ENCODE measurements at regions not wholly inside any gene's neighbourhood (a gene's known extent, or its start where the extent isn't known, plus 50 kb on each side); places are given as distances from the start of the nearest gene placed in this dataset.

- no peaks in the 10 kb centered on the region for H3K4me1 ChIP-seq (ENCODE audit: insufficient read depth)
- H3K27me3 ChIP-seq: no peaks in the 10 kb centered on the region
- intact Hi-C loops (cut with DNase I): no loop called here
- DNase-seq: no peak
- H3K27ac ChIP-seq: no peak overlapping the region
- H3K4me3 ChIP-seq: no peak overlapping the region
- no peaks in the 10 kb centered on the region for H3K36me3 ChIP-seq
- 90 to 91% (median 90%) methylated on average over 3 of the region's 3 CpGs for WGBS, 3 donors
- no peak for TF ChIP-seq CTCF (IDR thresholded peaks at IDR 0.05)
- TF ChIP-seq EP300 (IDR thresholded peaks at IDR 0.05): no peak
- H3K9me3 ChIP-seq: no peaks in the 10 kb centered on the region
Measured at GRCh38 chr10:128881086-128881485, 586.0 kb upstream of the MGMT start.

GRCh38 chr10:128883231-128884032 lies 583.6 kb upstream of the MGMT start:
- Histone ChIP-seq H3K27ac (no peak overlapping the region), H3K4me1 (ENCODE audit: insufficient read depth) (no peaks in the 10 kb centered on the region), H3K9me3 (no peaks in the 10 kb centered on the region), H3K4me3 (no peak overlapping the region), H3K27me3 (no peaks in the 10 kb centered on the region), H3K36me3 (no peaks in the 10 kb centered on the region)
- TF ChIP-seq CTCF (IDR thresholded peaks at IDR 0.05): no peak
- no peak for TF ChIP-seq POLR2A (IDR thresholded peaks at IDR 0.05)
- TF ChIP-seq EP300 (IDR thresholded peaks at IDR 0.05): no peak
- intact Hi-C loops (cut with DNase I): no loop called here
- WGBS, 3 donors: 75 to 76% (median 76%) methylated on average over 13 of the region's 13 CpGs
- no peak for DNase-seq

GRCh38 chr10:128884033-128884425 lies 583.0 kb upstream of the MGMT start:
- Histone ChIP-seq H3K27me3 (no peaks in the 10 kb centered on the region), H3K9me3 (no peaks in the 10 kb centered on the region), H3K27ac (no peak overlapping the region), H3K4me1 (ENCODE audit: insufficient read depth) (no peaks in the 10 kb centered on the region), H3K36me3 (no peaks in the 10 kb centered on the region), H3K4me3 (no peak overlapping the region)
- intact Hi-C loops (cut with DNase I): no loop called here
- TF ChIP-seq POLR2A (IDR thresholded peaks at IDR 0.05): no peak
- TF ChIP-seq CTCF (IDR thresholded peaks at IDR 0.05): no peak
- no peak for TF ChIP-seq EP300 (IDR thresholded peaks at IDR 0.05)
- 86 to 96% (median 89%) methylated on average over 7 of the region's 7 CpGs for WGBS, 3 donors
- DNase-seq: no peak

- H3K27ac ChIP-seq: no peak overlapping the region
- H3K4me1 ChIP-seq (ENCODE audit: insufficient read depth): no peaks in the 10 kb centered on the region
- no peaks in the 10 kb centered on the region for H3K27me3 ChIP-seq
- H3K9me3 ChIP-seq: no peaks in the 10 kb centered on the region
- H3K36me3 ChIP-seq: no peaks in the 10 kb centered on the region
- 85 to 93% (median 88%) methylated on average over 6 of the region's 6 CpGs for WGBS, 3 donors
- DNase-seq: no peak
- no peak for TF ChIP-seq EP300 (IDR thresholded peaks at IDR 0.05)
- TF ChIP-seq CTCF (IDR thresholded peaks at IDR 0.05): no peak
- no peak for TF ChIP-seq POLR2A (IDR thresholded peaks at IDR 0.05)
- H3K4me3 ChIP-seq: no peak overlapping the region
- intact Hi-C loops (cut with DNase I): no loop called here
Measured at GRCh38 chr10:128884496-128885072, 582.5 kb upstream of the MGMT start.

All from ovary (tissue), 7 donors.